Cardiac fibroblast (primary cell): ENCODE measurements at regions not wholly inside any gene's neighbourhood (a gene's known extent, or its start where the extent isn't known, plus 50 kb on each side); places are given as distances from the start of the nearest gene placed in this dataset.

Source experiments
- DNase-seq, 2 donors: peaks; one replicate each; pipeline versions ENCODE4 v3.0.0 to v3.0.0-alpha.2; 2010; ENCODE audit warnings: low read depth in 2 of 2
- H3K4me3 ChIP-seq, 2 donors: replicated peaks in 1 of 2; 1 replicate in 1 of 2; 2 replicates in 1 of 2; pipeline ENCODE4 v1.5.1; 2011; ENCODE audit warnings: low read depth in 2 of 2, low read length in 2 of 2, mild to moderate bottlenecking in 2 of 2, moderate library complexity in 1 of 2
- CTCF ChIP-seq: IDR thresholded peaks from one replicate; pipeline ENCODE4 v1.5.1; 2011; ENCODE audit warnings: low read depth, mild to moderate bottlenecking, low read length, inconsistent platforms

GRCh38 chr9:28735738-28736342 is 1162.6 kb upstream of the C9orf72 start:
- H3K4me3 ChIP-seq = no peak overlapping the region
- DNase-seq = no peak
- no peak for TF ChIP-seq CTCF

GRCh38 chr9:28741459-28741858 is 1168.2 kb upstream of the C9orf72 start:
- TF ChIP-seq CTCF = no peak
- no peak for DNase-seq
- no peak overlapping the region for H3K4me3 ChIP-seq

- H3K4me3 ChIP-seq = no peak overlapping the region
- no peak for DNase-seq
- TF ChIP-seq CTCF = no peak
Measured at GRCh38 chr9:28747351-28747985, 1174.2 kb upstream of the C9orf72 start.

- no peak for TF ChIP-seq CTCF
- no peak overlapping the region for H3K4me3 ChIP-seq
- DNase-seq = no peak
Measured at GRCh38 chr9:28750136-28750535, 1176.9 kb upstream of the C9orf72 start.

- no peak for TF ChIP-seq CTCF
- H3K4me3 ChIP-seq = no peak overlapping the region
- DNase-seq = peak in 1 of 2 donors; percentile 61
Measured at GRCh38 chr9:28758341-28758740, 1185.1 kb upstream of the C9orf72 start.

- TF ChIP-seq CTCF = no peak
- DNase-seq = no peak
- H3K4me3 ChIP-seq = no peak overlapping the region
Measured at GRCh38 chr9:28758971-28759370, 1185.7 kb upstream of the C9orf72 start.
